NT2/D1 (cell line): ENCODE measurements at regions not wholly inside any gene's neighbourhood (a gene's known extent, or its start where the extent isn't known, plus 50 kb on each side); places are given as distances from the start of the nearest gene placed in this dataset.

Source experiments
- SUZ12 ChIP-seq: IDR thresholded peaks from 2 replicates; pipeline ENCODE4 v1.6.1; 2011; ENCODE audit not compliant: insufficient read length, insufficient read depth; ENCODE audit errors: extremely low read depth
- YY1 ChIP-seq: IDR thresholded peaks from 2 replicates; pipeline ENCODE4 v1.6.1; 2011; ENCODE audit not compliant: insufficient read length, insufficient read depth

DNA sequence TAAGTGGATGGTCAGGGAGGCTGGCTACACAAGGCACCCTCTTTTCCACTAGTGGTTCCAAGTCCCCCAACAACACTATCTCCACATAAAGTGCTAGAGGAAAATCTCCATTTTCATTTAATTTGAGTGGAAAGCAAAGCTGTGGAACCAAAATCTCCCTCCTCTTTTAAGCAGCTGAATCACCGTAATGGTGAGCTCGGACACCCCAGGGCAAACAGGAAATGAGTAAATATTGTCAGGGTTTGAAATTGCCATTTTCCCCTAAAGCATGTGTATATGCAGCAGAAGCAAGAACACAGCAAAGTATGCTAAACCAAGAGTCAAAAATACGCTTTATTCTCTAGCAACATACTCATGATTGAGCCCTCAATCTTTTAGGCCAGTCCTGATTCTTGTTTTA is 143.7 kb downstream of the GPAM start:
- no peak for TF ChIP-seq YY1
- no peak for TF ChIP-seq SUZ12
